IPS-15b (cell line): ENCODE measurements at regions not wholly inside any gene's neighbourhood (a gene's known extent, or its start where the extent isn't known, plus 50 kb on each side); places are given as distances from the start of the nearest gene placed in this dataset.

Source experiments
- H3K27me3 ChIP-seq: one replicate; pipeline ENCODE4 v1.6.1; 2013; ENCODE audit warnings: low read length; ENCODE audit not compliant: control insufficient read depth, insufficient read depth
- H3K36me3 ChIP-seq: one replicate; pipeline ENCODE4 v1.6.1; 2013; ENCODE audit warnings: low read length; ENCODE audit not compliant: control insufficient read depth, insufficient read depth
- H3K4me1 ChIP-seq: one replicate; pipeline ENCODE4 v1.6.1; 2013; ENCODE audit warnings: mild to moderate bottlenecking, low read length; ENCODE audit not compliant: control insufficient read depth, insufficient read depth
- H3K4me3 ChIP-seq: one replicate; pipeline ENCODE4 v1.5.1; 2013; ENCODE audit warnings: low read depth, low read length
- H3K9ac ChIP-seq: one replicate; pipeline ENCODE4 v1.6.1; 2013; ENCODE audit warnings: low read depth, mild to moderate bottlenecking, low read length
- H3K9me3 ChIP-seq: one replicate; pipeline ENCODE4 v1.6.1; 2013; ENCODE audit warnings: mild to moderate bottlenecking, low read length; ENCODE audit not compliant: control insufficient read depth, insufficient read depth

DNA sequence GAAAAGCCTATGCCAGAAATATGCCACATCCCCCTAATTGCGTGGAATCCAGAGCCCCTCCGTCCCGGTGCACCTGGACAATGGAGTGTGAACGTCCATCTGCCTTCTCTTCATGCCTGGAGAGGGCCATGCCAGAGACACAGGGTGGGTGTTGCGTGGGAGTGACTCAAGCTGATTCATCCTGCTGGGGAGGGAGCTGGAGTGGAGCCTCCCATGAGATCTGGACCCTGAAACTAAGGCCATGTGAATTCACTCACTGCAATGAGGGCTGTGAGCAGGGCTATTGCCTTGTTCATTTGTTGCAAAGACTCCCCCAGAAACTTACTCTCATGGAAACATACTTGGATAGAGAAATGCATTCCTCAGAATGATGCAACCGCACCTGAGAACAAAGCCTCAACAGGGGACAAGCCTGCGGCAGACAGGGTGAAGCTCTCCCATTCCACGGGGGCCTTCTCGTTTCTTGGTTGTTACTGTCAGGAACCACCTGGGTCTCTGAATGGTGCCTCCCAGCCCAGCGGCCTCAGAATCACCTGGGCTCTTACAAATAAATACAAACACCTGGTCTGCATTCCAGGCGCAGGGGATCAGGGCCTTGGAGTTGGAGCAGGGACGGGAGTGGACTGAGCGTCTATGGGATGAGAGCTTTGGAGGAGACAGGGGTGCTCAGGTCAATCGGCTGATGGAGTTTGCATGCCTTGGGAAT lies 1031.2 kb downstream of the BRD1 start:
- H3K36me3 ChIP-seq, result no peaks in the 10 kb centered on the region
- H3K9ac ChIP-seq, result no peak overlapping the region
- no peaks in the 10 kb centered on the region for H3K27me3 ChIP-seq
- no peaks in the 10 kb centered on the region for H3K9me3 ChIP-seq
- H3K4me1 ChIP-seq, result peaks cover 2% of the 10 kb centered on the region
- no peak overlapping the region for H3K4me3 ChIP-seq

- H3K27me3 ChIP-seq, result no peaks in the 10 kb centered on the region
- H3K9me3 ChIP-seq, result no peaks in the 10 kb centered on the region
- H3K4me1 ChIP-seq, result peaks cover 2% of the 10 kb centered on the region
- H3K9ac ChIP-seq, result no peak overlapping the region
- no peak overlapping the region for H3K4me3 ChIP-seq
- H3K36me3 ChIP-seq, result no peaks in the 10 kb centered on the region
These were observed 1032.0 kb downstream of the BRD1 start for GRCh38 chr22:48795664-48796063.

DNA sequence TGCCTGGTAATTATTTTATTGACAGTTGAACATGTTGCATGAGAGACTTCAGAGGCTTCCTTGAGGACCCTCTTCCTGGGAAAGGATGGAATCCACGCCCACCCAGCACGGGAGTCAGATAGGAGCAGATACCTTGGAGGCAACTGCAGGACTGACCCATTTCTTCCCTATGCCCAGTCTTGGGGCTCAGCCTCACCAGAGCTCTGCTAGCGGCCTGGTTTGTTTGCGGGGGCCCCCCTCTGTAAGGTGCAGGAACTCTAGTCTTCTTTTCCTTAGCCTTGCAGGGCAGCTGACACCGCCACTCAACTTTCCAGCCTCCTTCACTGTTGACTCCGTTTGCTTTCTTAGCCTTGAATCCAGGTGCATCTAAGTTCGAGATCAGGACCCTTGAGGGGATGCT lies 1032.8 kb downstream of the BRD1 start:
- Histone ChIP-seq H3K9me3 (no peaks in the 10 kb centered on the region), H3K4me3 (no peak overlapping the region), H3K4me1 (peaks cover 2% of the 10 kb centered on the region), H3K9ac (no peak overlapping the region), H3K27me3 (no peaks in the 10 kb centered on the region), H3K36me3 (no peaks in the 10 kb centered on the region)

- Histone ChIP-seq H3K36me3 (no peaks in the 10 kb centered on the region), H3K9me3 (no peaks in the 10 kb centered on the region), H3K27me3 (no peaks in the 10 kb centered on the region), H3K4me1 (peaks cover 2% of the 10 kb centered on the region), H3K9ac (no peak overlapping the region), H3K4me3 (no peak overlapping the region)
These were observed 1033.7 kb downstream of the BRD1 start for GRCh38 chr22:48793949-48794348.

GRCh38 chr22:48786679-48786996 lies 1041.0 kb downstream of the BRD1 start:
- Histone ChIP-seq H3K36me3 (no peaks in the 10 kb centered on the region), H3K9me3 (peaks cover 2% of the 10 kb centered on the region), H3K9ac (no peak overlapping the region), H3K4me3 (no peak overlapping the region), H3K27me3 (no peaks in the 10 kb centered on the region), H3K4me1 (peaks cover 3% of the 10 kb centered on the region)

DNA sequence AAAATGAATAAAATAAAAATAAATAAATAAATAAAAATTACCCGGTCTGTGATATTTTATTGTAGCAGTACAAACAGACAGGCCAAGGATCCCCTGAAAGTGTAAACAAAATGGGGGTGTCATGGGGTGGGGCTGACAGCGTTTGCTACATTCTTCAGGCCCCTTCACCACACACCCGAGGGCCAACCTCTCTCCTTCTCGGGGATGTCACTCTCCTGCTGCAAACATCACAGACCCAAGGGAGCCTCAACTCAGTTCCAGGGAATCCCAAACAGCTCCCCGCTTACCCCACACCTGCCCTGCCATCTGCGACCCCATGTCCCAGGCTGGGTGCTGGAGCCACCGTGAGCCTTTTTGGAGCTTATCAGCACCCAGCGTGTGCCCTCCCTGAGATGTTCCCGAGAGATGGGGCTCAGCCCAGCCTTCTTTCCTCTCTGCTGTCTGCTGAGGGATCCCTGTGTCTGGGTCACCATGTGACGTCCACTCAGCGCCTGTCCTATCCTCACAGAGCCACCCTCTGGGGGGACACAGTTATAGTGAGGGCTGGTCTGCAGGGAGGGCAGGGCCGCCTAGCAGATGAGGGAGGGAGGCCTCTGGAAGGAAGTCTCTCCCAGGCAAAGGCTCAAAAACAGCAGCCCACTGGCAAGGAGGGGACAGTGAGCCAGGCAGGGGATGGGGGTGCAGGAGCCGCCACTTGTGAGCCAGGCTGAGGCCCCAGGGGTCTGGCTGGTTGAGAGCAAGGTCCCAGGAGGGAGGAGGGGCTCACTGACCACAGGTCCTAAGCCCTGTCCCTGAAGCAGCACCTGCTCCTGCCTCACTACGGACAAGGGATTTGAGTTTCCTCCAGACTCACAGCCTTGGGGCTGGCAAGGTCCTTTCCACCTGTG lies 1041.6 kb downstream of the BRD1 start:
- peaks cover 2% of the 10 kb centered on the region for H3K9me3 ChIP-seq
- no peaks in the 10 kb centered on the region for H3K27me3 ChIP-seq
- H3K36me3 ChIP-seq, result no peaks in the 10 kb centered on the region

DNA sequence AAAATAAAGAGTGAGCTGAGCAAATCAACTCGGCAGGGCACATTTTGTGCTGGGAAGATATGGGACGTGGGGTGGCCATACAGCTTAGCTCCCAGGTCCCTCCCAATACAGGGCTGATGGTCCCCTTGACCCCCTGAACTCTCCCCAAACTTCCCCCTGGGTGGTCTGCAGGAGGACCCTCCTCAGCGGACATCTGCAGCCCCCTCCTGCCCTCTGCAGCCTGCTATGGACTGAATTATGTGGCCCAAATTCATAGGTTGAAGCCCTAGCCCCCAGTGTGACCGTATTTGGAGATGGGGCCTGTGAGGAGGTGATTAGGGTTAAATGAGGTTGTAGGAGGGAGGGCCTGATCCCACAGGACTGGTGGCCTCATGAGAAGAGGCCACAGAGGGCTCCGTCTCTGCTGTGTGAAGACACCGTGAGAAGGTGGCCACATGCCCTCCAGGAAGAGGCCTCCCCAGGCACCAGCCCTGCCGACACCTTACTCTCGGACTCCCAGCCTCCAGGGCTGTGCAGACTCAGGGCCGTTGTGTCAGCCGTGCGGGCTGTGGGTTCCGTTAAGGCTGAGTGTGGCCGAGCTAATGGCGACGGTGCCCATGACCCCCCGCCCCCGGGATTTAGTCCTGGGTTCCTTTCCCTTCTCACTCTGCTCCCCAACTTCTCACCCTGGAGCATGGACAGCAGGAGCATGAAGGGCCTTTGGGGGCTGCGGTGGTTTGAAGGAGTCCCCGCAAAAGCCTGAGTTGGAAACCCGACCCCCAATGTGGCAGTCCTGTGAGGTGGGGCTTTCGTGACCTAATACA lies 1042.8 kb downstream of the BRD1 start:
- peaks cover 2% of the 10 kb centered on the region for H3K9me3 ChIP-seq
- no peak overlapping the region for H3K4me3 ChIP-seq
- H3K36me3 ChIP-seq, result no peaks in the 10 kb centered on the region
- no peak overlapping the region for H3K9ac ChIP-seq
- H3K27me3 ChIP-seq, result no peaks in the 10 kb centered on the region
- peaks cover 3% of the 10 kb centered on the region for H3K4me1 ChIP-seq

More for the DNA sequence above, 1041.6 kb downstream of the BRD1 start:
- H3K9ac ChIP-seq, result no peak overlapping the region
- H3K4me1 ChIP-seq, result peaks cover 3% of the 10 kb centered on the region
- H3K4me3 ChIP-seq, result no peak overlapping the region

DNA sequence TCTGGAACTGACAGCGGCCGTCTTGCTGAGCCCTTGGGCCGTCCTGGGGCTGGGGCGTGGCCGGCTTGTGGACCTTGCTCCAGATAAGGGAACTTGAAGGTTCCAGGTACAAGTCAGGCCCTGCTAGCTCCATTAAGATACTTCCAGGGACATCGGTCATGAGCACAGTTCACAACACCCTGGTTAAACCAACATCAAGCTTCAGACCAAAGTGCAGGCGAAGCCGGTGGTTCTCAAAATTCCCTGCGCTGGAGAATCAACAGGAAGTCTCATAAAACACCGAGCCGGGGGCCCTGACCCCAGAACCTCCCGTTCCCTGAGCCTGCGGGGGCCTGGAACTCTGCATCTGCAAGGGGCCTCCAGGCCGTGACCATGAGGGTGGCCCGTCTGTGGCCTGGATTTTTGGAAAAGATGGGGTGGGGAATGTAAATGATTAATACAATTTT lies 1043.8 kb downstream of the BRD1 start:
- Histone ChIP-seq H3K4me1 (peaks cover 3% of the 10 kb centered on the region), H3K36me3 (no peaks in the 10 kb centered on the region), H3K9me3 (peaks cover 2% of the 10 kb centered on the region), H3K27me3 (no peaks in the 10 kb centered on the region), H3K9ac (no peak overlapping the region), H3K4me3 (no peak overlapping the region)

DNA sequence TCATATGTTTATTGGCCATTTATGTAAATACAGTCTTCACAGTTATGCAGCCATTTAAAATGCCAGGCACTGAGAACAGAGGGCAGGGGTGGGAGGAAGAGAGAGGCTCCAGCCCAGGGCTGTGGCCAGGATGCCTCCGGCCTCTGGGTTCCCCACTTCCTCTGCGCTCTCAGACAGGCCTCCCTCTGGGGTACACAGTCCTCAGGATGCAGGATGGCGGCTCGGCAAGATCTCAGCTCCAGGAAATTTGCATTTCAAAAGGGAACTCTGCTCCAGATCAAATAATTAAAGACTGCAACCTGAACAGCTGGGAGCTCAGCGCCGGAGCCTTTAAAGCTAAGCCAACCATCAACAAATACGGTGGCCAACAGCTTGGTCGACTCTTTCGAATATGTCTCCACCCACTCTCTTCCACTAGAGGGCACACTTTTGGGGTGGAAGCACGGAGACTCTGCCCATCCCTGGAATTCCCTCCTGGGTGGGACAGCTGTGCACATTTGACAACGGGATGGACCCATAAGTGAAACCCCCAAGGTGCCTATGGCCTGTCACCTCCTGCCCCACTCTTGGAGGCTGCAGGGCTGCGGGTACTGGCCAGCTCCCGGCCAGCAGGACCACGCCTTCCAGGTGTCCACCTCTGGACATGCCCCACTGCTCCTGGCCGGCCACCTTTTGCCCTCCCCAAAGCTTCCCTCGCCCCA lies 1044.7 kb downstream of the BRD1 start:
- H3K4me3 ChIP-seq, result no peak overlapping the region
- H3K9me3 ChIP-seq, result peaks cover 2% of the 10 kb centered on the region
- H3K27me3 ChIP-seq, result no peaks in the 10 kb centered on the region
- no peaks in the 10 kb centered on the region for H3K36me3 ChIP-seq
- H3K4me1 ChIP-seq, result peaks cover 3% of the 10 kb centered on the region
- no peak overlapping the region for H3K9ac ChIP-seq

- peaks cover 3% of the 10 kb centered on the region for H3K4me1 ChIP-seq
- H3K27me3 ChIP-seq, result no peaks in the 10 kb centered on the region
- no peaks in the 10 kb centered on the region for H3K36me3 ChIP-seq
- H3K4me3 ChIP-seq, result no peak overlapping the region
- H3K9ac ChIP-seq, result no peak overlapping the region
- H3K9me3 ChIP-seq, result peaks cover 2% of the 10 kb centered on the region
These were observed 1045.3 kb downstream of the BRD1 start for GRCh38 chr22:48782326-48782725.

- H3K9ac ChIP-seq, result no peak overlapping the region
- no peaks in the 10 kb centered on the region for H3K36me3 ChIP-seq
- H3K27me3 ChIP-seq, result no peaks in the 10 kb centered on the region
- H3K9me3 ChIP-seq, result peaks cover 2% of the 10 kb centered on the region
- H3K4me1 ChIP-seq, result peaks cover 3% of the 10 kb centered on the region
- no peak overlapping the region for H3K4me3 ChIP-seq
These were observed 1045.8 kb downstream of the BRD1 start for GRCh38 chr22:48781868-48782267.
